ENCODE measurements at regions not wholly inside any gene's neighbourhood (a gene's known extent, or its start where the extent isn't known, plus 50 kb on each side); places are given as distances from the start of the nearest gene placed in this dataset.
"Not testable (repeated sequence)": the region's sequence is repeated elsewhere in the genome, so short reads cannot be mapped to it uniquely, and the experiment has no call there.

GRCh38 chr1:65029434-65029833, 63.1 kb upstream of the JAK1 start:
- TF ChIP-seq GABPA (IDR thresholded peaks at IDR 0.05; ENCODE audit: low read depth); TCF12 (IDR thresholded peaks at IDR 0.05); TAF1 (IDR thresholded peaks at IDR 0.05; ENCODE audit: borderline replicate concordance, low read depth, low read length); MXI1 (IDR thresholded peaks at IDR 0.05; ENCODE audit: low read depth, low read length); SIN3A (IDR thresholded peaks at IDR 0.05; ENCODE audit: borderline replicate concordance, low read depth, low read length); EP300 (IDR thresholded peaks at IDR 0.05; ENCODE audit: borderline replicate concordance in 1 of 2, low read depth in 1 of 2, low read length in 1 of 2); TEAD4 (IDR thresholded peaks at IDR 0.05; ENCODE audit: borderline replicate concordance, insufficient read depth); EZH2phosphoT487 (IDR thresholded peaks at IDR 0.05; ENCODE audit: borderline replicate concordance, low read depth); NRF1 (IDR thresholded peaks at IDR 0.05; ENCODE audit: low read depth, low read length); YY1 (IDR thresholded peaks at IDR 0.05; ENCODE audit: low read depth): not testable (repeated sequence)
- TF ChIP-seq, protein P1, sequence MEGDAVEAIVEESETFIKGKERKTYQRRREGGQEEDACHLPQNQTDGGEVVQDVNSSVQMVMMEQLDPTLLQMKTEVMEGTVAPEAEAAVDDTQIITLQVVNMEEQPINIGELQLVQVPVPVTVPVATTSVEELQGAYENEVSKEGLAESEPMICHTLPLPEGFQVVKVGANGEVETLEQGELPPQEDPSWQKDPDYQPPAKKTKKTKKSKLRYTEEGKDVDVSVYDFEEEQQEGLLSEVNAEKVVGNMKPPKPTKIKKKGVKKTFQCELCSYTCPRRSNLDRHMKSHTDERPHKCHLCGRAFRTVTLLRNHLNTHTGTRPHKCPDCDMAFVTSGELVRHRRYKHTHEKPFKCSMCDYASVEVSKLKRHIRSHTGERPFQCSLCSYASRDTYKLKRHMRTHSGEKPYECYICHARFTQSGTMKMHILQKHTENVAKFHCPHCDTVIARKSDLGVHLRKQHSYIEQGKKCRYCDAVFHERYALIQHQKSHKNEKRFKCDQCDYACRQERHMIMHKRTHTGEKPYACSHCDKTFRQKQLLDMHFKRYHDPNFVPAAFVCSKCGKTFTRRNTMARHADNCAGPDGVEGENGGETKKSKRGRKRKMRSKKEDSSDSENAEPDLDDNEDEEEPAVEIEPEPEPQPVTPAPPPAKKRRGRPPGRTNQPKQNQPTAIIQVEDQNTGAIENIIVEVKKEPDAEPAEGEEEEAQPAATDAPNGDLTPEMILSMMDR (IDR thresholded peaks at IDR 0.05): not testable (repeated sequence)
- TF ChIP-seq, protein P2, sequence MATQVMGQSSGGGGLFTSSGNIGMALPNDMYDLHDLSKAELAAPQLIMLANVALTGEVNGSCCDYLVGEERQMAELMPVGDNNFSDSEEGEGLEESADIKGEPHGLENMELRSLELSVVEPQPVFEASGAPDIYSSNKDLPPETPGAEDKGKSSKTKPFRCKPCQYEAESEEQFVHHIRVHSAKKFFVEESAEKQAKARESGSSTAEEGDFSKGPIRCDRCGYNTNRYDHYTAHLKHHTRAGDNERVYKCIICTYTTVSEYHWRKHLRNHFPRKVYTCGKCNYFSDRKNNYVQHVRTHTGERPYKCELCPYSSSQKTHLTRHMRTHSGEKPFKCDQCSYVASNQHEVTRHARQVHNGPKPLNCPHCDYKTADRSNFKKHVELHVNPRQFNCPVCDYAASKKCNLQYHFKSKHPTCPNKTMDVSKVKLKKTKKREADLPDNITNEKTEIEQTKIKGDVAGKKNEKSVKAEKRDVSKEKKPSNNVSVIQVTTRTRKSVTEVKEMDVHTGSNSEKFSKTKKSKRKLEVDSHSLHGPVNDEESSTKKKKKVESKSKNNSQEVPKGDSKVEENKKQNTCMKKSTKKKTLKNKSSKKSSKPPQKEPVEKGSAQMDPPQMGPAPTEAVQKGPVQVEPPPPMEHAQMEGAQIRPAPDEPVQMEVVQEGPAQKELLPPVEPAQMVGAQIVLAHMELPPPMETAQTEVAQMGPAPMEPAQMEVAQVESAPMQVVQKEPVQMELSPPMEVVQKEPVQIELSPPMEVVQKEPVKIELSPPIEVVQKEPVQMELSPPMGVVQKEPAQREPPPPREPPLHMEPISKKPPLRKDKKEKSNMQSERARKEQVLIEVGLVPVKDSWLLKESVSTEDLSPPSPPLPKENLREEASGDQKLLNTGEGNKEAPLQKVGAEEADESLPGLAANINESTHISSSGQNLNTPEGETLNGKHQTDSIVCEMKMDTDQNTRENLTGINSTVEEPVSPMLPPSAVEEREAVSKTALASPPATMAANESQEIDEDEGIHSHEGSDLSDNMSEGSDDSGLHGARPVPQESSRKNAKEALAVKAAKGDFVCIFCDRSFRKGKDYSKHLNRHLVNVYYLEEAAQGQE (IDR thresholded peaks at IDR 0.05; ENCODE audit: low read depth, low read length): not testable (repeated sequence)
